ENCODE measurements at regions not wholly inside any gene's neighbourhood (a gene's known extent, or its start where the extent isn't known, plus 50 kb on each side); places are given as distances from the start of the nearest gene placed in this dataset.
"Not testable (repeated sequence)": the region's sequence is repeated elsewhere in the genome, so short reads cannot be mapped to it uniquely, and the experiment has no call there.

DNA sequence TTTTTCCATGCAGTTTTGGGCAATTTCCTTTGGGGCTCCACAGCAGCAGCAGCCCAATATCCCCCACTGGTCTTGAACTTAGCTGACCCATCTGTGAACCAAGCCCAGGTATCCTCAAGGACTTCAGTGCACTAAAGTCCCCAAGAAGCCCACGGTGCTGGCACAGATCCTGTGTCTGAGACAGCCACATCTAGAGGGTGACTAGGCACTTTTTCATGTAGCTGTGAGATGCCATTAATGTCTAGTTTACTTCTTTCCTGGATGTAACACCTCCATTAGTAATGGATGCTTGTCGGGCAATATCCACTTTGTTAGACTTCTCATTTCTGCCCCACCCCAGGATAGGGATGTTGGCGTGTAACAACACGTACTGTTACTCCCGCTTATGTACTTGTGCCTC is 117.9 kb downstream of the GPCPD1 start:
- DNase-seq = no peak

- no peak for DNase-seq
Observed at GRCh38 chr20:5491455-5491854, 119.4 kb downstream of the GPCPD1 start.

DNA sequence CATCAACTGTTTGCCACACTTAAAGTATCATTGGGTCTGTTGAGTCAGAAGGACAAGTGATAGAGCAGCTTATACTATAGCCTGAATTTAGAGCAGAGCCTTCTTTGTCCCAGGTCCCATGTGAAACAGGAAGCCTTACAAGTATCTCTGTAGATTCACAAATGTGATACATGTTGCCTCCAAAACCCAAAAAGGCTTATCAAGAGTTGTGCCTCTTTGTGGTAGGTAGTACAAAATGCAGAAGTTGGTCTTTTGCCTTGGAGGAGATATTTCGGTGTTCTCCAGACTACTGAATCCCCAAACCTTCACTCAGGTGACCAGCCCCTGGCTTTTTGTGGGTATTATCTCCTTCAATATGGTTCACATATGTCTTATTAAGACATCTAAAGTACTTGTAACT is 121.2 kb downstream of the GPCPD1 start:
- no peak for DNase-seq

DNA sequence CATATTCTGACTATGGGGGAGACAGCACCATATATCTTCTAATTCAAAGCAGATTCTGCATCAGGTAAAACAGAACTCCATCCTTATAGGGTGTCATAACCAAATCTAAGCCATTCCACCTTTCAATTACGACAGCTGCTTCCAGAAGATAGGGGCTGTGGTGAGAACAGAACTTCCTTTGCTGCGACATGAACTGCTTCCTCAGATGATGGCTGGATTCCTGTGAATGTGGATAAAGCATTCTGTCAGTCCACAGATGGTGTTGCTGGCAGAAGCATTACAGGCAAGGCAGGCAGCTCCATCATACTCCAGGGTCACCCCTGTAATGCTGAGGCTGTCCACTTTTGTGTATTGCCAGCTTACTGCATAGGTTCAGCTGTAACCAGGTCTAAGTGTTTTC is 122.0 kb downstream of the GPCPD1 start:
- DNase-seq = no peak

- no peak for DNase-seq
Observed at GRCh38 chr20:5486377-5487054, 124.3 kb downstream of the GPCPD1 start.

- no peak for DNase-seq
Observed at GRCh38 chr20:5484926-5485325, 125.9 kb downstream of the GPCPD1 start.

DNA sequence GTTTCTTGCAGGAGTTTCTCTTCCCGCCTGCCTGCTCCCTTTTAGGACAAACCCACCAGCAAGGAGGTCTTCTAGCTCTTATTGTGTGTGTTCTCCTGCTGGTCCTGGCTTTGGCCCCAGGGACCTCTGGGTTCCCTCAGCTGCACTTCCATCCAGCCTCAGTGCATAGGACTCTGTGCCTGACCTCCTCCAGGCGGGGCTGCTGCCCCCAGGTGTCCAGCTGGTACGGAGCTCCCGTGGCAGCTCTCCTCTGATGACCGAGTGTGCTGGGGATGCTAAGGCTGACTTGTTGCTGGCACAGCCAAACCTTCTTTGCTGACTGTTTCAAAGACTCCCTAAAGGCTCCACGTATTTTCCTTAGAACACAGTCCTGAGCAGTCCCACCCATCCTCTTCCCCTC is 126.5 kb downstream of the GPCPD1 start:
- DNase-seq = no peak

GRCh38 chr20:5482791-5483190 is 128.0 kb downstream of the GPCPD1 start:
- DNase-seq = no peak

DNA sequence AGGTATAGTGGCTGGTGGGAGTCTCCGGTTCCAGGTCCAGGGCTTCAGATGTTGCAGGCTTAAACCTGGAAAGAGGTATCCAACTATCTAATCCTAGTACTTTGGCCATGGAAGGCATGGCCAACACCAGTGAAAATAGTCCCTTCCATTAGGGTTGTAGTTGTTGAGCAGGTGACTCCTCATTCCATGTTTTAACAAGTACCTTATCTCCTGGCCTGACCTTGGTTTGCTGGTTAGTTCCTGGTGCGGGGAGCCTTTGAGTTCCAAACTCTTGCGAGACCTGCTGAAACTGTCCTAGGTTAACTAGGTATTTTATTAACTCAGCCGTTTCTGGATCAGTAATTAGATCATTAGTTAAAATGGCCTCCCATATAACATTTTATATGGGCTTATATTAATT is 128.9 kb downstream of the GPCPD1 start:
- no peak for DNase-seq

- no peak for DNase-seq
Observed at GRCh38 chr20:5480824-5481600, 129.8 kb downstream of the GPCPD1 start.

- no peak for DNase-seq
Observed at GRCh38 chr20:5474646-5475550, 135.9 kb downstream of the GPCPD1 start.

GRCh38 chr20:5471866-5472265 is 138.9 kb downstream of the GPCPD1 start:
- not testable (repeated sequence) for DNase-seq

DNA sequence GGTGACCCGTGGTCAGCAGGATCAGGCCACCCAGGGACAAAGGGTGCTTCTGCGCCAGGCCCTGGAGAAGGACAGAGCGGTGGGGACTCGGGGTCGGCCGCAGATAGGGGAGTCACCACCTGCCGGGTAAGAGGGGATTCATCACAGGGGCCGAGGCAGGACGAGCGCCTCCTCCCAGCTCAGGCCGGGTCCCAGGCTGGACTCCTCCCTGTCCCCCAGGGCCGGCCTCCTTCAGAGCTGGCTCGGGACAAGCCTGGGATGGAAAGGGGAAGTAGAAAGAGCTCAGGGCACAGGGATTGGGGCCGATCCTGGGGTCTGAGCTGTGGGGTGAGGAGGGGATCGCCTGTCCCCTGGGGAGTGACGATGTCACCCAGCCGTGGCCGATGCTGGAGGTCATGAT is 139.4 kb downstream of the GPCPD1 start:
- no peak for DNase-seq

- no peak for DNase-seq
Observed at GRCh38 chr20:5470943-5471342, 139.9 kb downstream of the GPCPD1 start.

DNA sequence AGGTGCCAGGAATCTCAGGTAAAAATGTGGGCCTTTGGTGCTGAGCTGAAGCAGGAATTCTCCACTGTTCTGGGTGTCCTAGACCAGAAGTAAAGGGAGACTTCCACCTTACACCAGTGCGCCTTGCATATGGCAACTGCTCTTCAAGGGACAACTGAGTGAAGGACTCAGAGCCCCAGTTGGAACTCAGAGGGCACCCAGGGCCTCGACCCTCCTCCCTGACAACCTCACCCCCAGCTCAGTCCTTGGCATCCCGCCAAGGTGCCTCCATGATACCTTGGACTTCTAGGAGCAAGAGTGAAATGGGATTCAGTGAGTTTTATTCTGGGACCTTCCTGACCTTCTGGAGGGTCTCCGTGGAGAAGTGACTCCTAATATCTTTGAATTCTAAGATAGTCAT is 140.3 kb downstream of the GPCPD1 start:
- no peak for DNase-seq

DNA sequence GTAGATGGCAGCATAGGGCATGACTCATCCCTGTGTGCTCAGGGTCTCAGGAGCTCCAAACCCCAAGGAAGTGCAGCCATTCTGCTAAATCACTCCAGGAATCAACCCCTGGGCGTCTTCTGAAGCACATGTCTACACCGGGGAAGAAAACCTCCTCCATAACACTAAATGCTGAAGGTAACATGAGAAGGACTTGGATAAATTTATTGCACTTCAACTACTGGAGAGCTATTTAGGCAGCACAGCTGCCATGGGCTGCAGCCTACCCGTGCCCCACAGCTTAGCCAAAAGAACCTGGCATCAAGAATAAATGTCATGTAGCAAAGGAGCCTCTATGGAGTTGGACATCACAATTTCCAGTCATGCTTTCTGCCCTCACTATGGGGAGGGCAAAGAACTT is 141.7 kb downstream of the GPCPD1 start:
- DNase-seq = no peak

- no peak for DNase-seq
Observed at GRCh38 chr20:5467086-5467485, 143.7 kb downstream of the GPCPD1 start.

GRCh38 chr20:5465604-5465927 is 145.2 kb downstream of the GPCPD1 start:
- no peak for DNase-seq

- DNase-seq = no peak
Observed at GRCh38 chr20:5464901-5465603, 145.8 kb downstream of the GPCPD1 start.

DNA sequence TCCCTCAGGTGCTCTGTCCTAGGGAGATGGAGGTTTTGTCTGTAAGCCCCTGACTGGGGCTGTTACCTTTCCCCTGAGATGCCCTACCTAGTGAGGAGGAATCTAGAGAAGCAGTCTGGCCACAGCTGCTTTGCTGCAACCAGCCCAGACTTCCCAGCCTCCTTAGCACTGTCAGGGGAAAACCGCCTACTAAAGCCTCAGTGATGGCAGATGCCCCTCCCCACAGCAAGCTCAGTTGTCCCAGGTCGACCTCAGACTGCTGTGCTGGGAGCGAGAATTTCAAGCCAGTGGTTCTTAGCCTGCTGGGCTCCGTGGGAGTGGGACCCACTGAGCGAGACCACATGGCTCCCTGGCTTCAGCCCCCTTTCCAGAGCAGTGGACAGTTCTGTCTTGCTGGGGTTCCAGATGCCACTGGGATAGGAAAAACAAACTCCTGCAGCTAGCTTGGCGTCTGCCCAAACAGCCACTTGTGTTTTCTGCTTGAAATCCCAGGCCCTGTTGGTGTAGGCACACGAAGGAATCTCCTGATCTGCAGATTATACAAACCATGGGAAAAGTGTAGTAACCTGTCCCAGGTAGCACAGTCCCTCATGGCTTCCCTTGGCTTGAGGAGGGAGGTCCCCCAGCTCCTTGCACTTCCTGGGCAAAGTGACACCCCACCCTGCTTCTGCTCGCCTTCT is 146.4 kb upstream of the PROKR2 start:
- DNase-seq = no peak

- DNase-seq = not testable (repeated sequence)
Observed at GRCh38 chr20:5453745-5454144, 137.0 kb upstream of the PROKR2 start.

DNA sequence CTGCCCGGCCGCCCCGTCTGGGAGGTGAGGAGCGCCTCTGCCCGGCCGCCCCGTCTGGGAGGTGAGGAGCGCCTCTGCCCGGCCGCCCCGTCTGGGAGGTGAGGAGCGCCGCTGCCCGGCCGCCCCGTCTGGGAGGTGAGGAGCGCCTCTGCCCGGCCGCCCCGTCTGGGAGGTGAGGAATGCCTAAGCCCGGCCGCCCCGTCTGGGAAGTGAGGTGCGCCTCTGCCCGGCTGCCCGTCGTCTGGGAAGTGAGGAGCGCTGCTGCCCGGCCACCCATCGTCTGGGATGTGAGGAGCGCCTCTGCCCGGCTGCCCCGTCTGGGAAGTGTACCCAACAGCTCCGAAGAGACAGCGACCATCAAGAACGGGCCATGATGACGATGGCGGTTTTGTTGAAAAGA is 136.6 kb upstream of the PROKR2 start:
- DNase-seq = not testable (repeated sequence)
